Gastrocnemius medialis (tissue), 4 donors: ENCODE measurements at regions not wholly inside any gene's neighbourhood (a gene's known extent, or its start where the extent isn't known, plus 50 kb on each side); places are given as distances from the start of the nearest gene placed in this dataset.

Source experiments
- CTCF ChIP-seq, 5 experiments: fragments of 450-650 bp in 3 of 5; fragments of 200-600 bp in 2 of 5; sonication (generic) in 2 of 5; IDR thresholded peaks in 4 of 5; conservative IDR thresholded peaks in 1 of 5; 1 replicate in 4 of 5; 2 replicates in 1 of 5; pipeline ENCODE4 v1.5.1; 2016 to 2019; ENCODE audit warnings: antibody characterized with exemption in 5 of 5, mild to moderate bottlenecking in 3 of 5, moderate library complexity in 3 of 5
- POLR2A ChIP-seq, 2 donors: fragments of 450-650 bp; IDR thresholded peaks; one replicate each; pipeline ENCODE4 v1.6.1; 2017; ENCODE audit warnings: antibody characterized with exemption in 2 of 2, mild to moderate bottlenecking in 2 of 2, moderate library complexity in 2 of 2

GRCh38 chr5:154529282-154529681, 51.3 kb upstream of the HAND1 start:
- TF ChIP-seq POLR2A (IDR thresholded peaks at IDR 0.05) (no peak), CTCF (IDR thresholded peaks at IDR 0.05 in 4 of 5, conservative IDR thresholded peaks at IDR 0.05 in 1 of 5) (no peak)
